ENCODE measurements at regions not wholly inside any gene's neighbourhood (a gene's known extent, or its start where the extent isn't known, plus 50 kb on each side); places are given as distances from the start of the nearest gene placed in this dataset.

- in situ Hi-C loops (cut with MboI; ENCODE audit: low pct_unique_long_range_greater_than_20kb, low sequenced_read_pairs, unreplicated experiment) = no loop called here
- TF ChIP-seq, protein P1, sequence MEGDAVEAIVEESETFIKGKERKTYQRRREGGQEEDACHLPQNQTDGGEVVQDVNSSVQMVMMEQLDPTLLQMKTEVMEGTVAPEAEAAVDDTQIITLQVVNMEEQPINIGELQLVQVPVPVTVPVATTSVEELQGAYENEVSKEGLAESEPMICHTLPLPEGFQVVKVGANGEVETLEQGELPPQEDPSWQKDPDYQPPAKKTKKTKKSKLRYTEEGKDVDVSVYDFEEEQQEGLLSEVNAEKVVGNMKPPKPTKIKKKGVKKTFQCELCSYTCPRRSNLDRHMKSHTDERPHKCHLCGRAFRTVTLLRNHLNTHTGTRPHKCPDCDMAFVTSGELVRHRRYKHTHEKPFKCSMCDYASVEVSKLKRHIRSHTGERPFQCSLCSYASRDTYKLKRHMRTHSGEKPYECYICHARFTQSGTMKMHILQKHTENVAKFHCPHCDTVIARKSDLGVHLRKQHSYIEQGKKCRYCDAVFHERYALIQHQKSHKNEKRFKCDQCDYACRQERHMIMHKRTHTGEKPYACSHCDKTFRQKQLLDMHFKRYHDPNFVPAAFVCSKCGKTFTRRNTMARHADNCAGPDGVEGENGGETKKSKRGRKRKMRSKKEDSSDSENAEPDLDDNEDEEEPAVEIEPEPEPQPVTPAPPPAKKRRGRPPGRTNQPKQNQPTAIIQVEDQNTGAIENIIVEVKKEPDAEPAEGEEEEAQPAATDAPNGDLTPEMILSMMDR (IDR thresholded peaks at IDR 0.05; ENCODE audit: extremely low read depth, insufficient read depth, missing control alignments) = no peak
- DNase-seq (ENCODE audit: low spot score) = no peak
These were observed 163.7 kb upstream of the FLRT2 start for GRCh38 chr14:85366226-85366625.

- in situ Hi-C loops (cut with MboI; ENCODE audit: low pct_unique_long_range_greater_than_20kb, low sequenced_read_pairs, unreplicated experiment) = no loop called here
- DNase-seq (ENCODE audit: low spot score) = no peak
- TF ChIP-seq, protein P1 (IDR thresholded peaks at IDR 0.05; ENCODE audit: extremely low read depth, insufficient read depth, missing control alignments) = no peak
These were observed 149.1 kb upstream of the FLRT2 start for GRCh38 chr14:85380881-85381280.

- in situ Hi-C loops (cut with MboI; ENCODE audit: low pct_unique_long_range_greater_than_20kb, low sequenced_read_pairs, unreplicated experiment) = no loop called here
These were observed 147.6 kb upstream of the FLRT2 start for GRCh38 chr14:85382341-85382740.

DNA sequence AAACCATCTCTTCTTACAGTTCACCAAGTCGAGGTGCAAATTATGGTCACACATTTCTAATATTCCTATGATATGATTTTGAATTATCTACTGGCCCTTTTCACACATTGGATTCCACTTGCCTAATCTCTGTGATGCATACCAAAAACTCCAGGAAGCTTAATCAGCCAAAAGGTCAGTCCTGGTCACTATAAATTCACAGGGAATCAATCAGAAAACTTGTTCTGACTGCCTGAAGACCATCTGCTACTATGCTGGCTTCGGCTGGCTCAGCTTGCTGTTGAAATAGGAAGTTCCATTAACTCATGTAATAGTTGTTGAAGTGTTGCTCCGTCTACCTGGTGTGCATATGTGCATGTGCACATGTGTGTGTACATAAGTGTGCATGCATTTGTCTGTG, 142.8 kb upstream of the FLRT2 start:
- TF ChIP-seq, protein P1 (IDR thresholded peaks at IDR 0.05; ENCODE audit: extremely low read depth, insufficient read depth, missing control alignments) = no peak
- DNase-seq (ENCODE audit: low spot score) = no peak
- in situ Hi-C loops (cut with MboI; ENCODE audit: low pct_unique_long_range_greater_than_20kb, low sequenced_read_pairs, unreplicated experiment) = no loop called here

More at GRCh38 chr14:85382341-85382740, 147.6 kb upstream of the FLRT2 start:
- no peak for DNase-seq (ENCODE audit: low spot score)
- TF ChIP-seq, protein P1 (IDR thresholded peaks at IDR 0.05; ENCODE audit: extremely low read depth, insufficient read depth, missing control alignments) = no peak

DNA sequence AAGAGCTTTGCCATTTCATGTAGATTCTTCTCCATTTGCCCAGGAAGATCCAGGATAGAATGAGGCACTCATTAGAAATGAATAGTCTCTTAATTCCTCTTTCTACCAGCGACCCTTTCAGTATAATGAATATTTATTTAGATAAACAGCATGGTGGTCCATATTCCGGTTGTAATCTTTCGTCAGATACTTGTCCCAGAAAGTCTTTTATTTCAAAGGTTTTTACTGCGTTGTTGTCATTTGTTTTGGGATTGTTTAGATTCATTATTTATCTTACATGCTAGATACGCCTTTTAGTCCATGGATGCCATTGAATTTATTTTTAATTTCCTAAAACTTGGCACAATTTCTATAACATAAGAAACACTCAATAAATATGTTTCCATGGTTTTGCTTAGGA, 139.7 kb upstream of the FLRT2 start:
- TF ChIP-seq, protein P1 (IDR thresholded peaks at IDR 0.05; ENCODE audit: extremely low read depth, insufficient read depth, missing control alignments) = no peak
- DNase-seq (ENCODE audit: low spot score) = no peak
- in situ Hi-C loops (cut with MboI; ENCODE audit: low pct_unique_long_range_greater_than_20kb, low sequenced_read_pairs, unreplicated experiment) = no loop called here

GRCh38 chr14:85391455-85391854, 138.5 kb upstream of the FLRT2 start:
- DNase-seq (ENCODE audit: low spot score) = no peak
- in situ Hi-C loops (cut with MboI; ENCODE audit: low pct_unique_long_range_greater_than_20kb, low sequenced_read_pairs, unreplicated experiment) = no loop called here
- TF ChIP-seq, protein P1 (IDR thresholded peaks at IDR 0.05; ENCODE audit: extremely low read depth, insufficient read depth, missing control alignments) = no peak

DNA sequence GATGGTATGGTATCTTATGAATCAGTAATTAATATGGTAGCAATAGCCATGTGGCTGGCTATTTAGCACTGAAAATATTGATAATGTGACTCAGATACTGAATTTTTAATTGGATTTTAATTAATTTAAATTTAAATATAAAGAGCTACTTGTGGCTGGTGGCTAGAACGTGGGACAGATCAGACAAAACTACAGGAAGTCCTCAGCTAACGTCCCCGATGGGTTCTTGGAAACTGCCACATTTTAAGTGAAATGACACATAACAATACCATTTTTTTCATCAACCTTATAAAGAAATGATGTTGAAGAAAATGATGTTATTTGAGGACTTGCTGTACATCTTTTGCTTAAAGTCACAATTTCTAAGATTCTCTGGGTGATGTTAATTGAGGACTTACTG, 138.1 kb upstream of the FLRT2 start:
- no peak for DNase-seq (ENCODE audit: low spot score)
- in situ Hi-C loops (cut with MboI; ENCODE audit: low pct_unique_long_range_greater_than_20kb, low sequenced_read_pairs, unreplicated experiment) = no loop called here
- TF ChIP-seq, protein P1 (IDR thresholded peaks at IDR 0.05; ENCODE audit: extremely low read depth, insufficient read depth, missing control alignments) = no peak
